ENCODE measurements at regions not wholly inside any gene's neighbourhood (a gene's known extent, or its start where the extent isn't known, plus 50 kb on each side); places are given as distances from the start of the nearest gene placed in this dataset.

- no peak for DNase-seq
- intact Hi-C loops (cut with micrococcal nuclease) = no loop called here
- peak; percentile 79 for ATAC-seq
Observed at GRCh38 chr13:91133941-91134802, 213.3 kb upstream of the MIR17HG start.

GRCh38 chr13:91134803-91135184 lies 212.7 kb upstream of the MIR17HG start:
- intact Hi-C loops (cut with micrococcal nuclease) = no loop called here
- no peak for DNase-seq
- ATAC-seq = no peak

- DNase-seq = no peak
- ATAC-seq = no peak
- intact Hi-C loops (cut with micrococcal nuclease) = no loop called here
Observed at GRCh38 chr13:91135376-91135775, 212.1 kb upstream of the MIR17HG start.

- intact Hi-C loops (cut with micrococcal nuclease) = loop anchor here (2.0 kb wide), 1 partner anchor 49 kb away; no protein-coding TSS in a partner anchor
- DNase-seq (no peak), ATAC-seq (no peak)
Observed at GRCh38 chr13:91135968-91136367, 211.5 kb upstream of the MIR17HG start.

- no peak for ATAC-seq
- intact Hi-C loops (cut with micrococcal nuclease) = loop anchor here (2.0 kb wide), 1 partner anchor 48 kb away; no protein-coding TSS in a partner anchor
- DNase-seq = no peak
Observed at GRCh38 chr13:91136806-91137205, 210.7 kb upstream of the MIR17HG start.

GRCh38 chr13:91139232-91139631 lies 208.3 kb upstream of the MIR17HG start:
- DNase-seq (no peak), ATAC-seq (no peak)
- intact Hi-C loops (cut with micrococcal nuclease) = no loop called here

- intact Hi-C loops (cut with micrococcal nuclease) = no loop called here
Observed at GRCh38 chr13:91141543-91142061, 205.9 kb upstream of the MIR17HG start.

GRCh38 chr13:91142572-91142971 lies 204.9 kb upstream of the MIR17HG start:
- DNase-seq (no peak), ATAC-seq (no peak)
- intact Hi-C loops (cut with micrococcal nuclease) = no loop called here

More at GRCh38 chr13:91141543-91142061, 205.9 kb upstream of the MIR17HG start:
- no peak for ATAC-seq
- no peak for DNase-seq

GRCh38 chr13:91144054-91144453 lies 203.4 kb upstream of the MIR17HG start:
- intact Hi-C loops (cut with micrococcal nuclease) = no loop called here
- DNase-seq (no peak), ATAC-seq (peak; percentile 72)

- intact Hi-C loops (cut with micrococcal nuclease) = no loop called here
- ATAC-seq = no peak
- DNase-seq = no peak
Observed at GRCh38 chr13:91144486-91144885, 203.0 kb upstream of the MIR17HG start.

GRCh38 chr13:91145571-91146205 lies 201.8 kb upstream of the MIR17HG start:
- DNase-seq = no peak
- intact Hi-C loops (cut with micrococcal nuclease) = no loop called here
- ATAC-seq = no peak

- intact Hi-C loops (cut with micrococcal nuclease) = no loop called here
- DNase-seq = no peak
- no peak for ATAC-seq
Observed at GRCh38 chr13:91146601-91147000, 200.9 kb upstream of the MIR17HG start.

- intact Hi-C loops (cut with micrococcal nuclease) = no loop called here
- DNase-seq (no peak), ATAC-seq (no peak)
Observed at GRCh38 chr13:91148098-91148497, 199.4 kb upstream of the MIR17HG start.

- intact Hi-C loops (cut with micrococcal nuclease) = no loop called here
Observed at GRCh38 chr13:91151921-91152320, 195.6 kb upstream of the MIR17HG start.

GRCh38 chr13:91153372-91153771 lies 194.1 kb upstream of the MIR17HG start:
- ATAC-seq = no peak
- intact Hi-C loops (cut with micrococcal nuclease) = no loop called here
- no peak for DNase-seq

More at GRCh38 chr13:91151921-91152320, 195.6 kb upstream of the MIR17HG start:
- ATAC-seq (no peak), DNase-seq (no peak)

- intact Hi-C loops (cut with micrococcal nuclease) = no loop called here
- ATAC-seq = peak; percentile 66
- no peak for DNase-seq
Observed at GRCh38 chr13:91154558-91155353, 192.7 kb upstream of the MIR17HG start.

- ATAC-seq (no peak), DNase-seq (no peak)
- intact Hi-C loops (cut with micrococcal nuclease) = no loop called here
Observed at GRCh38 chr13:91155512-91156114, 191.9 kb upstream of the MIR17HG start.

- DNase-seq = no peak
- no peak for ATAC-seq
- intact Hi-C loops (cut with micrococcal nuclease) = no loop called here
Observed at GRCh38 chr13:91157273-91158016, 190.0 kb upstream of the MIR17HG start.

- no peak for ATAC-seq
- intact Hi-C loops (cut with micrococcal nuclease) = no loop called here
- DNase-seq = no peak
Observed at GRCh38 chr13:91158017-91158395, 189.5 kb upstream of the MIR17HG start.
